Body of pancreas (tissue), 4 donors: ENCODE measurements at regions not wholly inside any gene's neighbourhood (a gene's known extent, or its start where the extent isn't known, plus 50 kb on each side); places are given as distances from the start of the nearest gene placed in this dataset.

ENCODE experiments used
- CTCF ChIP-seq, 7 experiments: fragments of 450-650 bp in 4 of 7; fragments of 200-600 bp in 3 of 7; sonication (generic) in 3 of 7; IDR thresholded peaks; one replicate each; pipeline ENCODE4 v1.5.1; 2016 to 2019; ENCODE audit warnings: antibody characterized with exemption in 7 of 7
- POLR2A ChIP-seq, 3 donors: fragments of 450-650 bp; IDR thresholded peaks; one replicate each; pipeline ENCODE4 v1.6.1; 2016; ENCODE audit warnings: antibody characterized with exemption in 3 of 3, mild to moderate bottlenecking in 2 of 3

DNA sequence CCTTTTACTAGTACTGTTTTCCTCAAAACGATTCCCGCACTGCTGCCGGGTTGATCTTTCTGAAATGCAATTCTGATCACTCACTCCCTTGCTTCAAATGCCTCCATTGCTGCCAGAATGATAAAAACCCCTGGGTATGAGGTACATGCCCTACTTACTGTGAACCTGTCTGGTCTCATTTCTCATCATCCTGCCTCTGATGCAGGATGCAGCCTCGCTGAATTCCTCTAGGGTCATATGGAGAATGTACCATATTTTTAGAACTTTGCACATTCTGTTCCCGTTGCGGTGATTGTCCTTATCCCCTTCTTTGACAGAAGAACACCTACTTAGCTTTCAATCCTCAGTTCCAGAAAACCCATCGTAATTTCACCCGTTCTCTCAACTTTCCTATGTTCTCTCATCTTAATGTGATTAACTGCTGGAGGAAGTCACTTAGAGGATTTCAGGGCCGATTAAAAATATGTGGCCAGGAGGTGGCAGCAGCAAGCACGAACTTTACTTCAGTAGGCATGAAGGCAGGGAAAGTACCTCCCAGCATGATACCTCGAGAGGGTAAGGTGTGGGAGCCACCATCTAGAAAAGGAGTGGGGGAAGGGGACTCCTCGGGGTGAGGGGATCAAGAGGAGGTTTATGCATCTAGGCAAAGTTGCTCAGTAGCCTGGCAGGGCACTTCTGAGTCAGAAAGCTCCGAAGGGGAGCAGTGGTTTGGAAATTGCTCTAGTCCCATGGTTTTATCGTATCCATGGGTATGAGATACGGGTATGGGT, 361.5 kb upstream of the ZP4 start:
- TF ChIP-seq CTCF (IDR thresholded peaks at IDR 0.05) = peak; percentile 13 to 75 (median 66)
- TF ChIP-seq POLR2A (IDR thresholded peaks at IDR 0.05) = no peak
